ENCODE measurements at regions not wholly inside any gene's neighbourhood (a gene's known extent, or its start where the extent isn't known, plus 50 kb on each side); places are given as distances from the start of the nearest gene placed in this dataset.

DNA sequence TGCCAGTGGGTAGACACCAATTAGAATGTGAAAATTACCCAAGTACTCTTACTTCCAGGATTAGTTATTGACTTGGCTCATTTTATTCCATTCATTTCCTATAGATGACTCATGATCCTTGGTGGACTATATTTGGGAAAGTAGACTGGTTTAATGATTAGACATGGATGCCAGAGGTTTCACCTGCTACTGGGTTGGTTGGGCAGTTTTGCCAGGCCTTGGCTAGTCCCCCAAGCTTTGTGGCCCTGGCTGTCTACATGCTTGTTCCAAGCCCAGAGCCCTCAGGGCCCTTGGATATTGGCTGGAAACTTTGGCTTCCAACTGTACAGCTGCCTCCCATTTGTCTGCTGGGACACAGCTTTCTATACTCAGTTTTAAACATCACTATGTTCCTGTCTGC is 104.1 kb downstream of the ZFP64 start:
- Histone ChIP-seq H3K27me3 (replicated peaks; ENCODE audit: insufficient read depth) (no peaks in the 10 kb centered on the region), H3K4me3 (no peak overlapping the region), H3K27ac (no peak overlapping the region), H3K4me1 (replicated peaks) (no peaks in the 10 kb centered on the region), H3K9me3 (no peaks in the 10 kb centered on the region), H3K36me3 (peaks cover 0 to 4% of the 10 kb centered on the region in 2 donors)
- intact Hi-C loops (cut with DNase I): loop anchor here (10.0 kb wide), 1 partner anchor 1103 kb away; no protein-coding TSS in a partner anchor
- TF ChIP-seq, protein P1, sequence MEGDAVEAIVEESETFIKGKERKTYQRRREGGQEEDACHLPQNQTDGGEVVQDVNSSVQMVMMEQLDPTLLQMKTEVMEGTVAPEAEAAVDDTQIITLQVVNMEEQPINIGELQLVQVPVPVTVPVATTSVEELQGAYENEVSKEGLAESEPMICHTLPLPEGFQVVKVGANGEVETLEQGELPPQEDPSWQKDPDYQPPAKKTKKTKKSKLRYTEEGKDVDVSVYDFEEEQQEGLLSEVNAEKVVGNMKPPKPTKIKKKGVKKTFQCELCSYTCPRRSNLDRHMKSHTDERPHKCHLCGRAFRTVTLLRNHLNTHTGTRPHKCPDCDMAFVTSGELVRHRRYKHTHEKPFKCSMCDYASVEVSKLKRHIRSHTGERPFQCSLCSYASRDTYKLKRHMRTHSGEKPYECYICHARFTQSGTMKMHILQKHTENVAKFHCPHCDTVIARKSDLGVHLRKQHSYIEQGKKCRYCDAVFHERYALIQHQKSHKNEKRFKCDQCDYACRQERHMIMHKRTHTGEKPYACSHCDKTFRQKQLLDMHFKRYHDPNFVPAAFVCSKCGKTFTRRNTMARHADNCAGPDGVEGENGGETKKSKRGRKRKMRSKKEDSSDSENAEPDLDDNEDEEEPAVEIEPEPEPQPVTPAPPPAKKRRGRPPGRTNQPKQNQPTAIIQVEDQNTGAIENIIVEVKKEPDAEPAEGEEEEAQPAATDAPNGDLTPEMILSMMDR (IDR thresholded peaks at IDR 0.05): no peak
- TF ChIP-seq POLR2A (IDR thresholded peaks at IDR 0.05) (no peak), POLR2AphosphoS5 (IDR thresholded peaks at IDR 0.05) (no peak)
- DNase-seq (ENCODE audit: low spot score): no peak

DNA sequence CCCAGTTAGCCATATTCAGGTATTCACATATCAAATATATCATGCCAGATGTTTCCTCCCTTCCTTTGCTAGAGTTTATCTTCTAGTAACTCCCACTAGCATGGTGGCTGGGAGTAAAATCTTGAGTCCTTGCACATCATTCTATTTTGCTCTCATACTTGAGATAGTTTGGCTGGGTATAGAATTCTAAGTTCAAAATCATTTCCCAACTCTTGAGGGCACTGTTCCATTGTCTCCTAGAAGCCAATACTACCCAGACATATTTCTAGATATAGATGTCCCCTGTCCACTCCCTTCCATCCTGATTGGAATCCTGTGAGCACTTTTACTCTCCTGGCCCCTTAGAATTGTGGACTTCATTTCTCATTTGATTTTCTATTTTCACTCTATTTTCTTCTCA is 104.7 kb downstream of the ZFP64 start:
- Histone ChIP-seq H3K4me3 (no peak overlapping the region), H3K27ac (no peak overlapping the region), H3K27me3 (replicated peaks; ENCODE audit: insufficient read depth) (no peaks in the 10 kb centered on the region), H3K9me3 (no peaks in the 10 kb centered on the region), H3K4me1 (replicated peaks) (no peaks in the 10 kb centered on the region), H3K36me3 (peaks cover 0 to 4% of the 10 kb centered on the region in 2 donors)
- intact Hi-C loops (cut with DNase I): loop anchor here (10.0 kb wide), 1 partner anchor 1102 kb away; no protein-coding TSS in a partner anchor
- DNase-seq (ENCODE audit: low spot score): no peak
- TF ChIP-seq, protein P1 (IDR thresholded peaks at IDR 0.05): no peak
- no peak for TF ChIP-seq POLR2A (IDR thresholded peaks at IDR 0.05)
- TF ChIP-seq POLR2AphosphoS5 (IDR thresholded peaks at IDR 0.05): no peak

DNA sequence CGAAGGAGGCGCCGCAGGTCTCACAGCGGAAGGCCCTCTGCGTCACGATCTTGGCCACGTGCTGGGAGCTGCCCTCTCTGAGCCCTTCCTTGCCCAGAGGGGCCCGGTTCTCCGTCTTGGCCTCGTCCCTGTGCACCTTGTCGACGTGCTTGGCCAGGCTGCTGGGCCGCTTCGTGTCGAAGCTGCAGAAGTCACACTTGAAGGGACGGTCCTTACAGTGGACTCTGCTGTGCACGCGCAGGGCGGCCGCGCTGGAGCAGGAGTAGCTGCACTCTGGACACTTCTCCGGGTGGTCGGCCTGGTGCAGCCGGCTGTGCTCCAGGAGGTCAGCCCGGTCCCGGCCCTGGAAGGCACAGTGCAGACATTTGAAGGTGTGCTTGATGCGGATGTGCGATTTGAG is 106.9 kb downstream of the ZFP64 start:
- Histone ChIP-seq H3K4me3 (no peak overlapping the region), H3K27ac (no peak overlapping the region), H3K4me1 (replicated peaks) (no peaks in the 10 kb centered on the region), H3K36me3 (peaks cover 0 to 4% of the 10 kb centered on the region in 2 donors), H3K9me3 (no peaks in the 10 kb centered on the region), H3K27me3 (replicated peaks; ENCODE audit: insufficient read depth) (no peaks in the 10 kb centered on the region)
- TF ChIP-seq POLR2A (IDR thresholded peaks at IDR 0.05) (no peak), POLR2AphosphoS5 (IDR thresholded peaks at IDR 0.05) (no peak)
- TF ChIP-seq, protein P1 (IDR thresholded peaks at IDR 0.05): no peak
- intact Hi-C loops (cut with DNase I): loop anchor here (5.0 to 10.0 kb wide), 2 partner anchors 447 to 1100 kb away; no protein-coding TSS in a partner anchor
- no peak for DNase-seq (ENCODE audit: low spot score)
- 93% methylated on average over 28 of the region's 28 CpGs for WGBS

DNA sequence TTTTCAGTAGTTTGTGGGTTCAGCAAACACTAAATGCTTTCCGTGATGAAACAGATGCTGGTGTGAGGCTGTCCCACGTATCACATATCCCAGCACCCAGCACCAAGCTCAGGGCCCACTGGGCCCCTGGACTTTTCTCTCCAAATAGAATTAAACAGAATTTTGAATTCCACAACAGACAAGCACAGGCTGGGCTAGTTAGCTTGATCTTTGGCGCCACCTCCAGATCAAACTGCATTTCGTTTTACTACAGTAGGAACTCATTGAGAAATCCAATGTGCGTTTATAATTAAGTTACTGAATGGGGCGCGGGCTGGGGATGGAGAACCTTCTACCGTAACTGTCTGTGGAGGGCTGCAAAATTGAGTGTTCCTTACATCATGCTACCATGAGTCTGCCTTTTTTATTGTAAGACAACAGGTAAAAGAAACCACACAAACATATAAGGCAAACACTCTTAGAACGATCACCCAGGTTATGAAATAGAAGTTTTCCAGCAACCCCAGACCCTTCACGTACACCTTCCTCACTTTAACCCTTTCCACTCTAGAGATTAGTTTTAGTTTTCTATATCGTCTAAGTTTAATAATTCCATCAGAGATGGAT is 107.8 kb downstream of the ZFP64 start:
- intact Hi-C loops (cut with DNase I): loop anchor here (5.0 to 10.0 kb wide), 2 partner anchors 446 to 1099 kb away; no protein-coding TSS in a partner anchor
- Histone ChIP-seq H3K36me3 (peaks cover 0 to 4% of the 10 kb centered on the region in 2 donors), H3K27ac (no peak overlapping the region), H3K4me3 (no peak overlapping the region), H3K4me1 (replicated peaks) (no peaks in the 10 kb centered on the region), H3K9me3 (no peaks in the 10 kb centered on the region), H3K27me3 (replicated peaks; ENCODE audit: insufficient read depth) (no peaks in the 10 kb centered on the region)
- peak; percentile 43 for DNase-seq (ENCODE audit: low spot score)
- TF ChIP-seq, protein P1 (IDR thresholded peaks at IDR 0.05): peak in 3 of 4 experiments; percentile 41 to 64 (median 49)
- TF ChIP-seq POLR2A (IDR thresholded peaks at IDR 0.05) (no peak), POLR2AphosphoS5 (IDR thresholded peaks at IDR 0.05) (no peak)
- WGBS: 34% methylated on average over 11 of the region's 11 CpGs

DNA sequence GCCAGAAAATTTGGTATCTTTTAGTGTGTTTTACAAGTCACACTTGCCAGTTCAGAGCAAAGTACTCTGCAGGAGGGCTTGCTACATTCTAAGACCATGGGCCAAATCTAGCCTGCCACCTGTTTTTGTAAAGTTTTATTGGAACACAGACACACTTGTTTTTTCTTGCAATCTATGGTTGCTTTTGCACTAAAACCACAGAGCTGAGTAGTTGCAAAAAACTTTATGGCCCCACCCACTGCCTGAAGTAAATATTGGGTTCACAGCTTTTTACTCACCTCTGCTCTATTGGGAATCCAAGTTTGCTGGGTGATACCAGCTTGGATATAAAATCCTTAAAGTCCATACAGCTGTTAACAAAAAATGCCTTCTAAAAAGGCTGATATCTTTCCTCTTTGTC is 109.0 kb downstream of the ZFP64 start:
- H3K27me3 ChIP-seq (replicated peaks; ENCODE audit: insufficient read depth): no peaks in the 10 kb centered on the region
- no peaks in the 10 kb centered on the region for H3K9me3 ChIP-seq
- DNase-seq (ENCODE audit: low spot score): no peak
- H3K27ac ChIP-seq: no peak overlapping the region
- TF ChIP-seq POLR2AphosphoS5 (IDR thresholded peaks at IDR 0.05): no peak
- TF ChIP-seq, protein P1 (IDR thresholded peaks at IDR 0.05): no peak
- no peak for TF ChIP-seq POLR2A (IDR thresholded peaks at IDR 0.05)
- H3K4me3 ChIP-seq: no peak overlapping the region
- no peaks in the 10 kb centered on the region for H3K4me1 ChIP-seq (replicated peaks)
- intact Hi-C loops (cut with DNase I): loop anchor here (5.0 to 10.0 kb wide), 2 partner anchors 445 to 1098 kb away; no protein-coding TSS in a partner anchor
- peaks cover 0 to 4% of the 10 kb centered on the region in 2 donors for H3K36me3 ChIP-seq
